ENCODE measurements at regions not wholly inside any gene's neighbourhood (a gene's known extent, or its start where the extent isn't known, plus 50 kb on each side); places are given as distances from the start of the nearest gene placed in this dataset.
"Not testable (repeated sequence)": the region's sequence is repeated elsewhere in the genome, so short reads cannot be mapped to it uniquely, and the experiment has no call there.

DNA sequence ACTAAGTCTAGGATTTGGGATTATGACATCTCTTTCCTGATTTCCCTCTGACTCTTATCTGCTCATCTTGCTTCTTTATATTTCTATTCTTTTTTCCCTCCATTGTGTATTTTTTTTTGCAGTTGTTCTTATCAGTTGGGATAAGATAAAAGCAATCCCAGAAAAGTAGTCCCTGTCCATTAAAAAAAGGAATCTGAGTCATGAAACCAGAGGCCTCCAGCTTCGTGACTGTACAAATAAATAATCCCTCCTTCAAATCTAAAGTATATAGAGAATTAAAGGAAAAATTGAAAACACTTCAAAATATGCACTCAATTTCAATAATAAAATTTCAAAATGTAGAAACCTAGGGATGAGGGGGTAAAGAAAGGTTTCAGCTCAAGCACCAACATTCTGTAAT lies 317.8 kb upstream of the NT5E start:
- intact Hi-C loops (cut with DNase I, micrococcal nuclease): no loop called here
- TF ChIP-seq, protein P1, sequence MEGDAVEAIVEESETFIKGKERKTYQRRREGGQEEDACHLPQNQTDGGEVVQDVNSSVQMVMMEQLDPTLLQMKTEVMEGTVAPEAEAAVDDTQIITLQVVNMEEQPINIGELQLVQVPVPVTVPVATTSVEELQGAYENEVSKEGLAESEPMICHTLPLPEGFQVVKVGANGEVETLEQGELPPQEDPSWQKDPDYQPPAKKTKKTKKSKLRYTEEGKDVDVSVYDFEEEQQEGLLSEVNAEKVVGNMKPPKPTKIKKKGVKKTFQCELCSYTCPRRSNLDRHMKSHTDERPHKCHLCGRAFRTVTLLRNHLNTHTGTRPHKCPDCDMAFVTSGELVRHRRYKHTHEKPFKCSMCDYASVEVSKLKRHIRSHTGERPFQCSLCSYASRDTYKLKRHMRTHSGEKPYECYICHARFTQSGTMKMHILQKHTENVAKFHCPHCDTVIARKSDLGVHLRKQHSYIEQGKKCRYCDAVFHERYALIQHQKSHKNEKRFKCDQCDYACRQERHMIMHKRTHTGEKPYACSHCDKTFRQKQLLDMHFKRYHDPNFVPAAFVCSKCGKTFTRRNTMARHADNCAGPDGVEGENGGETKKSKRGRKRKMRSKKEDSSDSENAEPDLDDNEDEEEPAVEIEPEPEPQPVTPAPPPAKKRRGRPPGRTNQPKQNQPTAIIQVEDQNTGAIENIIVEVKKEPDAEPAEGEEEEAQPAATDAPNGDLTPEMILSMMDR (IDR thresholded peaks at IDR 0.05): no peak
- no peaks in the 10 kb centered on the region for H3K4me1 ChIP-seq (ENCODE audit: low read depth)

DNA sequence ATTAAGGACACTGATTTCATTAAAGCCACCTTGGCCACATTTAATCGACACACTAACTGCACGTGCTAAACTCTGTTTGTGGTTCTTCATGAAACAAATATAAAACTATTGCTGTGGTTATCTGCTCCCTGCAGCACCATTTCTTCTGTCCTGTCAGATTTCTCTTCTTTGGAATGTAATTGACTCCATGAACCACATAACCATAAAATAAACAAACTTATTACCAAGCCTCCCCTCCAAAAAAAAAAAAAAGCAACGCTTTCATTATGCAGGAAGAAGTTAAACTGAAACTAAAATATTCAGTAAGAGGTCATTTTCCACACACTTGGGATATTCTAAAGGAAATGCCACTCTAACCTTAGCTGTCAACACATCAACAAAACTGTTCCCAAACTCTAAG lies 319.1 kb upstream of the NT5E start:
- no peak for DNase-seq
- intact Hi-C loops (cut with DNase I, micrococcal nuclease): no loop called here
- Histone ChIP-seq H3K36me3 (ENCODE audit: low read depth) (no peaks in the 10 kb centered on the region), H3K9me3 (no peaks in the 10 kb centered on the region), H3K4me1 (ENCODE audit: low read depth) (no peaks in the 10 kb centered on the region), H3K4me3 (no peak overlapping the region)
- no peak for ATAC-seq
- TF ChIP-seq, protein P1 (IDR thresholded peaks at IDR 0.05): no peak

More for the DNA sequence above, 317.8 kb upstream of the NT5E start:
- H3K36me3 ChIP-seq (ENCODE audit: low read depth): no peaks in the 10 kb centered on the region
- no peak overlapping the region for H3K4me3 ChIP-seq
- no peak for DNase-seq
- no peaks in the 10 kb centered on the region for H3K9me3 ChIP-seq
- ATAC-seq: no peak

DNA sequence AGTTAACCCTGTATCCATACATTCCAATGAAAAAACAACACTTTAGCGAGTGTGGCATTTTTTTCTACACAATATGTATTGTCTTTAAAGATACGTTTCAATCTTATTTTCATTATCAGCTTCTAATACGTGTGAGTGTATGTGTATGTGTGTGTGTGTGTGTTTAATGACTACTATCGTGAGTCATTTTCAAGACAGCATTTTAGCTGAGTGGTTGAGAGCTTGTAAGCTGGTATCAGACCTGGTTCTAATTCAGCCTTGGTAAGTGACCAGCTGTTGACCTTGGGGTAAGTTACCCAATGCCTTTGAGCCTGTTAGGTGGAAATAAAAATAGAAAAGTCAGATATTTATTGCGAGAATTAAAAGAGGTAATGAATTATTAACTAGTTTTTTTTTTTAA lies 320.0 kb upstream of the NT5E start:
- ATAC-seq (no peak), DNase-seq (no peak)
- Histone ChIP-seq H3K4me3 (no peak overlapping the region), H3K4me1 (ENCODE audit: low read depth) (no peaks in the 10 kb centered on the region), H3K36me3 (ENCODE audit: low read depth) (no peaks in the 10 kb centered on the region), H3K9me3 (no peaks in the 10 kb centered on the region)
- intact Hi-C loops (cut with DNase I, micrococcal nuclease): no loop called here
- TF ChIP-seq, protein P1 (IDR thresholded peaks at IDR 0.05): no peak

DNA sequence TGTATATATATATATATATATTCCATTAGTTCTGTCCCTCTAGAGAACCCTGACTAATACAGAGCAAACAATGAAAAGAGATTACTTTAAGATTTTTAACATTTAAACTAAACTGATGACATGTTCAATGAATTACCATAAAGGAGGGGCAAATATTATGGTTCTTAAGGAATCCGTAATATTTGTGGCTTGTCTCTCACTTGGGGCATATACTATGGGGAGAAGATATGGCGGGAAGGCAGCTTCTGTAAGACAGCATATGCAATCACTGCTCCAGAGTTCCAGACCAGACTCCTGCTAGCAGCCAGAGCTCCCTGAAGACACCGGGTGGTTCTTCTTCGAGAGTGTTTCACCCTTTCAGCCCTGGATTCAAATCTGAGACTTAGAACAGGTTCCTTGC lies 321.1 kb upstream of the NT5E start:
- DNase-seq (no peak), ATAC-seq (no peak)
- no peaks in the 10 kb centered on the region for H3K9me3 ChIP-seq
- TF ChIP-seq, protein P1 (IDR thresholded peaks at IDR 0.05): no peak
- intact Hi-C loops (cut with DNase I, micrococcal nuclease): no loop called here
- no peak overlapping the region for H3K4me3 ChIP-seq
- no peaks in the 10 kb centered on the region for H3K36me3 ChIP-seq (ENCODE audit: low read depth)
- no peaks in the 10 kb centered on the region for H3K4me1 ChIP-seq (ENCODE audit: low read depth)

DNA sequence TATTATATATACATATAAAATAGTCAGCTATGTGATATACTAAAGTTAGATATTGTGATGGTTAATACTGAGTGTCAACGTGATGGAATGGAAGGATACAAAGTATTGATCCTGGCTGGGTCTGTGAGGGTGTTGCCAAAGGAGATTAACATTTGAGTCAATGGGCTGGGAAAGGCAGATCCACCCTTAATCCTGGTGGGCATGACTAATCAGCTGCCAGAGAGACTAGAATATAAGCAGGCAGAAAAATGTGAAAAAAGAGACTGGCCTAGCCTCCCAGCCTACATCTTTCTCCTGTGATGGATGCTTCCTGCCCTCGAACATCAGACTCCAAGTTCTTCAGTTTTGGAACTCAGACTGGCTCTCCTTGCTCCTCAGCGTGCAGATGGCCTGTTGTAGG lies 321.6 kb upstream of the NT5E start:
- ATAC-seq; H3K36me3 ChIP-seq (ENCODE audit: low read depth); H3K4me1 ChIP-seq (ENCODE audit: low read depth); H3K9me3 ChIP-seq; H3K4me3 ChIP-seq; DNase-seq; intact Hi-C loops (cut with DNase I, micrococcal nuclease): not testable (repeated sequence)

DNA sequence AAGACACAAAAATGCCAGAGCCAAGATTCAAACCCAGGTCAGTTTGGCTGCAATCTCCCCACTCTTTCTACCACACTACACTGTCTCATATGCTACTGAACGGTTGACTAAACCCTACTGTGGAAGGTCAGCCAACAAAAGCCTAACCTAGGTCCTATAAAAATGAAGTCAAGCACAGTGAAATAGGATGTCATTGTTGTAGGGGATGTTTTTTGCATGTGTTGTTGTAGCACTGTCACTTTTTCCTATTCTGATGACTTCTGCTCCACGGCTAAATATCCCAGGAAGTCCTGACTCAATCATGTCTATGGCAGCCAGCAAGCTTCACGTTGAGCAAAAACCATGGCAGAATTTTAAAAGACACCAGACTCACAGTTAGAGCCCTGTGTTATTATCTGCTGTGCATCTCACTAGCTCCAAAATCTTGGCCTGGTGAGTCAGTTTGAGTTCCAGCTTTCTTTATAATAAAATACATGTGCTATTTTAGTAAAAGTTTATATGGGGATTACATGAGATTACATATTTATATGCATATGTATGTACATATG lies 322.1 kb upstream of the NT5E start:
- TF ChIP-seq, protein P1 (IDR thresholded peaks at IDR 0.05): no peak
- no peaks in the 10 kb centered on the region for H3K9me3 ChIP-seq
- H3K36me3 ChIP-seq (ENCODE audit: low read depth): no peaks in the 10 kb centered on the region
- H3K4me3 ChIP-seq: no peak overlapping the region
- no peaks in the 10 kb centered on the region for H3K4me1 ChIP-seq (ENCODE audit: low read depth)
- intact Hi-C loops (cut with DNase I, micrococcal nuclease): no loop called here
- ATAC-seq (no peak), DNase-seq (no peak)
